Amniotic epithelial cell (primary cell): ENCODE measurements at regions not wholly inside any gene's neighbourhood (a gene's known extent, or its start where the extent isn't known, plus 50 kb on each side); places are given as distances from the start of the nearest gene placed in this dataset.
"Not testable (repeated sequence)": the region's sequence is repeated elsewhere in the genome, so short reads cannot be mapped to it uniquely, and the experiment has no call there.

Experiments
- DNase-seq: peaks from one replicate; pipeline ENCODE4 v3.0.0-alpha.2; 2010; ENCODE audit warnings: low read depth

GRCh38 chr3:86554383-86554782 is 436.6 kb downstream of the VGLL3 start:
- no peak for DNase-seq

GRCh38 chr3:86547692-86548091 is 443.3 kb downstream of the VGLL3 start:
- no peak for DNase-seq

GRCh38 chr3:86537171-86537570 is 453.8 kb downstream of the VGLL3 start:
- no peak for DNase-seq

GRCh38 chr3:86519819-86520218 is 471.1 kb downstream of the VGLL3 start:
- no peak for DNase-seq

GRCh38 chr3:86481636-86482035 is 509.3 kb downstream of the VGLL3 start:
- DNase-seq, result no peak

GRCh38 chr3:86481031-86481430 is 509.9 kb downstream of the VGLL3 start:
- DNase-seq, result no peak

GRCh38 chr3:86464180-86464579 is 526.8 kb downstream of the VGLL3 start:
- no peak for DNase-seq

- DNase-seq, result no peak
These were observed 539.2 kb downstream of the VGLL3 start for GRCh38 chr3:86451749-86452148.

GRCh38 chr3:86438544-86438943 is 552.4 kb downstream of the VGLL3 start:
- DNase-seq, result no peak

GRCh38 chr3:86427343-86427742 is 563.6 kb downstream of the VGLL3 start:
- no peak for DNase-seq

GRCh38 chr3:86420990-86421739 is 569.8 kb downstream of the VGLL3 start:
- DNase-seq, result no peak

- DNase-seq, result no peak
These were observed 572.1 kb downstream of the VGLL3 start for GRCh38 chr3:86418861-86419260.

- DNase-seq, result no peak
These were observed 574.6 kb downstream of the VGLL3 start for GRCh38 chr3:86416334-86416733.

- DNase-seq, result no peak
These were observed 577.3 kb downstream of the VGLL3 start for GRCh38 chr3:86413645-86414044.

GRCh38 chr3:86410587-86410986 is 580.4 kb downstream of the VGLL3 start:
- no peak for DNase-seq

- DNase-seq, result not testable (repeated sequence)
These were observed 601.2 kb downstream of the VGLL3 start for GRCh38 chr3:86389759-86390158.

GRCh38 chr3:86388820-86389219 is 602.1 kb downstream of the VGLL3 start:
- DNase-seq, result no peak

GRCh38 chr3:86382556-86382955 is 608.4 kb downstream of the VGLL3 start:
- no peak for DNase-seq

GRCh38 chr3:86381247-86381646 is 609.7 kb downstream of the VGLL3 start:
- DNase-seq, result no peak

GRCh38 chr3:86379280-86379679 is 611.7 kb downstream of the VGLL3 start:
- no peak for DNase-seq

GRCh38 chr3:86378829-86379228 is 612.1 kb downstream of the VGLL3 start:
- DNase-seq, result no peak

GRCh38 chr3:86335566-86335965 is 655.4 kb downstream of the VGLL3 start:
- DNase-seq, result not testable (repeated sequence)

GRCh38 chr3:86333636-86334035 is 657.3 kb downstream of the VGLL3 start:
- no peak for DNase-seq

- no peak for DNase-seq
These were observed 687.0 kb downstream of the VGLL3 start for GRCh38 chr3:86303935-86304334.
